Activated CD4-positive, alpha-beta memory T cell treated with anti-CD3 and anti-CD28 coated beads, Interleukin-2, amount 10 ng/mL, durations not matched to agents 7 days and 5 days (primary cell): ENCODE measurements at regions not wholly inside any gene's neighbourhood (a gene's known extent, or its start where the extent isn't known, plus 50 kb on each side); places are given as distances from the start of the nearest gene placed in this dataset.

ENCODE experiments used
- CTCF ChIA-PET: fragments of 350-600 bp; sonication (Branson Sonifier 250); formaldehyde crosslinking; loops from one replicate; lab custom pipeline; 2021; ENCODE audit warnings: antibody characterized with exemption, inconsistent platforms; lab: Charles Lee
- POLR2A ChIA-PET: fragments of 350-600 bp; sonication (Branson Sonifier 250); formaldehyde crosslinking; loops from one replicate; lab custom pipeline; 2021; ENCODE audit warnings: antibody characterized with exemption; lab: Charles Lee
- DNase-seq: peaks from one replicate; pipeline ENCODE4 v3.0.0-alpha.2; 2020
- H3K27ac Mint-ChIP-seq: one replicate; pipeline ENCODE4 v1.8.0; 2021; ENCODE audit warnings: mild to moderate bottlenecking, mixed read lengths
- H3K27me3 Mint-ChIP-seq: one replicate; pipeline ENCODE4 v1.8.0; 2021; ENCODE audit warnings: mixed read lengths
- H3K36me3 Mint-ChIP-seq: one replicate; pipeline ENCODE4 v1.8.0; 2021; ENCODE audit warnings: low read depth, mixed read lengths
- H3K4me1 Mint-ChIP-seq: one replicate; pipeline ENCODE4 v1.8.0; 2021; ENCODE audit warnings: mixed read lengths
- H3K4me3 Mint-ChIP-seq: one replicate; pipeline ENCODE4 v1.8.0; 2021; ENCODE audit warnings: mild to moderate bottlenecking, mixed read lengths
- H3K9me3 Mint-ChIP-seq: one replicate; pipeline ENCODE4 v1.8.0; 2021; ENCODE audit warnings: mixed read lengths

- Mint-ChIP-seq H3K4me1 (no peaks in the 10 kb centered on the region), H3K4me3 (no peak overlapping the region), H3K27ac (no peak overlapping the region), H3K9me3 (no peaks in the 10 kb centered on the region), H3K36me3 (no peaks in the 10 kb centered on the region), H3K27me3 (peaks cover 1% of the 10 kb centered on the region)
- ChIA-PET CTCF (no interaction called here), POLR2A (no interaction called here)
- no peak for DNase-seq
Measured at GRCh38 chr5:62127098-62127736, 178.8 kb upstream of the KIF2A start.

- Mint-ChIP-seq H3K9me3 (no peaks in the 10 kb centered on the region), H3K4me1 (no peaks in the 10 kb centered on the region), H3K27me3 (peaks cover 1% of the 10 kb centered on the region), H3K36me3 (no peaks in the 10 kb centered on the region), H3K27ac (no peak overlapping the region), H3K4me3 (no peak overlapping the region)
- no peak for DNase-seq
- POLR2A ChIA-PET = no interaction called here
- CTCF ChIA-PET = interaction anchor here (1.0 kb wide), 1 partner anchor 12 kb away, joined by 4 read pairs; no protein-coding TSS in a partner anchor
Measured at GRCh38 chr5:62130107-62130506, 175.9 kb upstream of the KIF2A start.

- Mint-ChIP-seq H3K4me1 (no peaks in the 10 kb centered on the region), H3K36me3 (no peaks in the 10 kb centered on the region), H3K27me3 (peaks cover 1% of the 10 kb centered on the region), H3K27ac (no peak overlapping the region), H3K4me3 (no peak overlapping the region), H3K9me3 (no peaks in the 10 kb centered on the region)
- no peak for DNase-seq
- CTCF ChIA-PET = no interaction called here
- POLR2A ChIA-PET = no interaction called here
Measured at GRCh38 chr5:62132276-62132675, 173.7 kb upstream of the KIF2A start.

- Mint-ChIP-seq H3K27ac (no peak overlapping the region), H3K9me3 (no peaks in the 10 kb centered on the region), H3K27me3 (peaks cover 5% of the 10 kb centered on the region), H3K4me1 (no peaks in the 10 kb centered on the region), H3K36me3 (no peaks in the 10 kb centered on the region), H3K4me3 (no peak overlapping the region)
- ChIA-PET POLR2A (no interaction called here), CTCF (interaction anchor here (0.8 kb wide), 1 partner anchor 10 kb away, joined by 5 read pairs; no protein-coding TSS in a partner anchor)
- no peak for DNase-seq
Measured at GRCh38 chr5:62133426-62133825, 172.6 kb upstream of the KIF2A start.

GRCh38 chr5:62134811-62135210 is 171.2 kb upstream of the KIF2A start:
- ChIA-PET POLR2A (no interaction called here), CTCF (no interaction called here)
- no peak overlapping the region for H3K27ac Mint-ChIP-seq
- H3K36me3 Mint-ChIP-seq = no peaks in the 10 kb centered on the region
- peaks cover 5% of the 10 kb centered on the region for H3K27me3 Mint-ChIP-seq
- no peaks in the 10 kb centered on the region for H3K9me3 Mint-ChIP-seq
- H3K4me3 Mint-ChIP-seq = no peak overlapping the region
- no peaks in the 10 kb centered on the region for H3K4me1 Mint-ChIP-seq
- no peak for DNase-seq

- POLR2A ChIA-PET = no interaction called here
Measured at GRCh38 chr5:62137628-62138027, 168.4 kb upstream of the KIF2A start.

GRCh38 chr5:62138607-62139006 is 167.4 kb upstream of the KIF2A start:
- CTCF ChIA-PET = no interaction called here
- Mint-ChIP-seq H3K9me3 (no peaks in the 10 kb centered on the region), H3K27me3 (peaks cover 17% of the 10 kb centered on the region), H3K27ac (no peak overlapping the region), H3K4me3 (no peak overlapping the region), H3K4me1 (no peaks in the 10 kb centered on the region), H3K36me3 (no peaks in the 10 kb centered on the region)
- POLR2A ChIA-PET = no interaction called here
- no peak for DNase-seq

More at GRCh38 chr5:62137628-62138027, 168.4 kb upstream of the KIF2A start:
- H3K36me3 Mint-ChIP-seq = no peaks in the 10 kb centered on the region
- no peak overlapping the region for H3K4me3 Mint-ChIP-seq
- CTCF ChIA-PET = no interaction called here
- no peaks in the 10 kb centered on the region for H3K4me1 Mint-ChIP-seq
- no peak overlapping the region for H3K27ac Mint-ChIP-seq
- DNase-seq = no peak
- H3K9me3 Mint-ChIP-seq = no peaks in the 10 kb centered on the region
- H3K27me3 Mint-ChIP-seq = peaks cover 9% of the 10 kb centered on the region

- POLR2A ChIA-PET = no interaction called here
- Mint-ChIP-seq H3K27me3 (peaks cover 27% of the 10 kb centered on the region), H3K4me1 (no peaks in the 10 kb centered on the region), H3K9me3 (no peaks in the 10 kb centered on the region), H3K27ac (no peak overlapping the region), H3K36me3 (no peaks in the 10 kb centered on the region), H3K4me3 (no peak overlapping the region)
- CTCF ChIA-PET = no interaction called here
- no peak for DNase-seq
Measured at GRCh38 chr5:62139741-62140140, 166.3 kb upstream of the KIF2A start.

- H3K27ac Mint-ChIP-seq = no peak overlapping the region
- H3K9me3 Mint-ChIP-seq = no peaks in the 10 kb centered on the region
- H3K36me3 Mint-ChIP-seq = no peaks in the 10 kb centered on the region
- ChIA-PET CTCF (interaction anchor here (0.8 to 1.3 kb wide), 2 partner anchors 13 to 34 kb away, joined by 3 to 4 read pairs; no protein-coding TSS in a partner anchor), POLR2A (no interaction called here)
- no peak overlapping the region for H3K4me3 Mint-ChIP-seq
- no peak for DNase-seq
- H3K27me3 Mint-ChIP-seq = peaks cover 36% of the 10 kb centered on the region
- H3K4me1 Mint-ChIP-seq = no peaks in the 10 kb centered on the region
Measured at GRCh38 chr5:62142351-62142750, 163.7 kb upstream of the KIF2A start.

- Mint-ChIP-seq H3K4me3 (no peak overlapping the region), H3K9me3 (no peaks in the 10 kb centered on the region), H3K36me3 (no peaks in the 10 kb centered on the region), H3K4me1 (no peaks in the 10 kb centered on the region), H3K27me3 (peaks cover 36% of the 10 kb centered on the region), H3K27ac (no peak overlapping the region)
- ChIA-PET CTCF (interaction anchor here (0.6 to 1.1 kb wide), 5 partner anchors 9 to 1185 kb away, joined by 3 to 5 read pairs (median 3); no protein-coding TSS in a partner anchor), POLR2A (no interaction called here)
- no peak for DNase-seq
Measured at GRCh38 chr5:62143268-62144229, 162.5 kb upstream of the KIF2A start.

- H3K4me1 Mint-ChIP-seq = no peaks in the 10 kb centered on the region
- ChIA-PET CTCF (interaction anchor here (1.1 kb wide), 2 partner anchors 12 to 56 kb away, joined by 3 read pairs; no protein-coding TSS in a partner anchor), POLR2A (no interaction called here)
- H3K4me3 Mint-ChIP-seq = no peak overlapping the region
- H3K9me3 Mint-ChIP-seq = no peaks in the 10 kb centered on the region
- H3K27ac Mint-ChIP-seq = no peak overlapping the region
- H3K36me3 Mint-ChIP-seq = no peaks in the 10 kb centered on the region
- no peak for DNase-seq
- peaks cover 36% of the 10 kb centered on the region for H3K27me3 Mint-ChIP-seq
Measured at GRCh38 chr5:62144401-62145022, 161.5 kb upstream of the KIF2A start.

- DNase-seq = no peak
- H3K4me1 Mint-ChIP-seq = no peaks in the 10 kb centered on the region
- no peak overlapping the region for H3K4me3 Mint-ChIP-seq
- H3K27me3 Mint-ChIP-seq = peaks cover 17% of the 10 kb centered on the region
- POLR2A ChIA-PET = no interaction called here
- H3K27ac Mint-ChIP-seq = no peak overlapping the region
- no peaks in the 10 kb centered on the region for H3K36me3 Mint-ChIP-seq
- CTCF ChIA-PET = no interaction called here
- H3K9me3 Mint-ChIP-seq = peaks cover 6% of the 10 kb centered on the region
Measured at GRCh38 chr5:62149879-62150278, 156.1 kb upstream of the KIF2A start.
